ENCODE measurements at regions not wholly inside any gene's neighbourhood (a gene's known extent, or its start where the extent isn't known, plus 50 kb on each side); places are given as distances from the start of the nearest gene placed in this dataset.
"Not testable (repeated sequence)": the region's sequence is repeated elsewhere in the genome, so short reads cannot be mapped to it uniquely, and the experiment has no call there.

DNA sequence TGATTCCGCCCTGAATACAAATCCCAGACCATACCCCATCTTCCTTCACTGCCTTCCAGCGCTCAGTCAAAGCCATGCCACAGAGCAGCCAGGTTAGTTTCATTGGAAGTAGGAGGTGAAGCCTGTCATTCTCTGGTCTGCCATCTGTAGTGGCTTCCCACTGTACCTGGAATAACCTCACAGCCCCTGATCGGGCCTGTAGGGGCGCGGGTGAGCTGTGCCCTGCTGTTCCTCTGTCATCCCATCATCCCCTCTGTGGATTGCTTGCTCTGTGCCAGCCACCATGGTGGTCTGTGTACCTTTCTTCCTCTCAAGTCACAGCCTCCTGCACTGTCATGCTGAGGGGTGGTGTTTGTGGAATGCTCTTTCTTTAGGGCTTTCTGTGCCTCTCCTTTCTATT, 155.1 kb downstream of the ZNF22 start:
- TF ChIP-seq, protein P1, sequence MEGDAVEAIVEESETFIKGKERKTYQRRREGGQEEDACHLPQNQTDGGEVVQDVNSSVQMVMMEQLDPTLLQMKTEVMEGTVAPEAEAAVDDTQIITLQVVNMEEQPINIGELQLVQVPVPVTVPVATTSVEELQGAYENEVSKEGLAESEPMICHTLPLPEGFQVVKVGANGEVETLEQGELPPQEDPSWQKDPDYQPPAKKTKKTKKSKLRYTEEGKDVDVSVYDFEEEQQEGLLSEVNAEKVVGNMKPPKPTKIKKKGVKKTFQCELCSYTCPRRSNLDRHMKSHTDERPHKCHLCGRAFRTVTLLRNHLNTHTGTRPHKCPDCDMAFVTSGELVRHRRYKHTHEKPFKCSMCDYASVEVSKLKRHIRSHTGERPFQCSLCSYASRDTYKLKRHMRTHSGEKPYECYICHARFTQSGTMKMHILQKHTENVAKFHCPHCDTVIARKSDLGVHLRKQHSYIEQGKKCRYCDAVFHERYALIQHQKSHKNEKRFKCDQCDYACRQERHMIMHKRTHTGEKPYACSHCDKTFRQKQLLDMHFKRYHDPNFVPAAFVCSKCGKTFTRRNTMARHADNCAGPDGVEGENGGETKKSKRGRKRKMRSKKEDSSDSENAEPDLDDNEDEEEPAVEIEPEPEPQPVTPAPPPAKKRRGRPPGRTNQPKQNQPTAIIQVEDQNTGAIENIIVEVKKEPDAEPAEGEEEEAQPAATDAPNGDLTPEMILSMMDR (IDR thresholded peaks at IDR 0.05 in 4 of 5, conservative IDR thresholded peaks at IDR 0.05 in 1 of 5) = no peak
- TF ChIP-seq POLR2A (IDR thresholded peaks at IDR 0.05) = no peak
- H3K9me3 ChIP-seq = no peaks in the 10 kb centered on the region
- no peak overlapping the region for H3K27ac ChIP-seq
- DNase-seq (no peak), ATAC-seq (no peak)
- H3K36me3 ChIP-seq = no peaks in the 10 kb centered on the region
- intact Hi-C loops (cut with DNase I; ENCODE audit: low total_unique reads) (no loop called here), in situ Hi-C loops (cut with MboI; ENCODE audit: low sequenced_read_pairs in 4 of 4) (loop anchor here in 1 of 4 donors (25.0 kb wide), 1 partner anchor 93 kb away; no protein-coding TSS in a partner anchor)
- no peaks in the 10 kb centered on the region for H3K4me1 ChIP-seq
- H3K27me3 ChIP-seq = no peaks in the 10 kb centered on the region
- H3K4me3 ChIP-seq = no peak overlapping the region

DNA sequence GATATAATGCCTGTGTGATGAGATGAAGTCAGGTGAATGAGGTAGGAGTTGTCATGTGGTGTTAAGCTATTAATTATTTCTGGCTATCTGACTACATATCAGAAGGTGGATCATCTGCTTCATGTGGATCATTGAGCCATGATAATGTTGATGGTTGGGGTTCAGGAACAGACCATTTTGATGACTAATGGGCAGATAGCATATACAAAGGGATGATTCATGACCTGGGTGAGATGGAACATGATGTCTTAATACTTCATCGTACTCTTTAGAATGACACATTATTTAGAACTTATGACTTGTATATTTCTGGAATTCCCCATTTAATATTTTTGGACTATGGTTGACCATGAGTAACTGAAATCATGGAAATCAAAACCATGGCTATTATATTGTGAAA, 155.1 kb downstream of the OR13A1 start:
- TF ChIP-seq POLR2A (IDR thresholded peaks at IDR 0.05) = no peak
- TF ChIP-seq, protein P1 (IDR thresholded peaks at IDR 0.05 in 4 of 5, conservative IDR thresholded peaks at IDR 0.05 in 1 of 5) = no peak
- H3K9me3 ChIP-seq = no peaks in the 10 kb centered on the region
- intact Hi-C loops (cut with DNase I; ENCODE audit: low total_unique reads) (no loop called here), in situ Hi-C loops (cut with MboI; ENCODE audit: low sequenced_read_pairs in 4 of 4) (loop anchor here in 1 of 4 donors (25.0 kb wide), 1 partner anchor 98 kb away; no protein-coding TSS in a partner anchor)
- no peak for DNase-seq
- no peaks in the 10 kb centered on the region for H3K4me1 ChIP-seq
- no peak overlapping the region for H3K4me3 ChIP-seq
- no peak for ATAC-seq
- H3K36me3 ChIP-seq = no peaks in the 10 kb centered on the region
- H3K27me3 ChIP-seq = no peaks in the 10 kb centered on the region
- H3K27ac ChIP-seq = no peak overlapping the region

DNA sequence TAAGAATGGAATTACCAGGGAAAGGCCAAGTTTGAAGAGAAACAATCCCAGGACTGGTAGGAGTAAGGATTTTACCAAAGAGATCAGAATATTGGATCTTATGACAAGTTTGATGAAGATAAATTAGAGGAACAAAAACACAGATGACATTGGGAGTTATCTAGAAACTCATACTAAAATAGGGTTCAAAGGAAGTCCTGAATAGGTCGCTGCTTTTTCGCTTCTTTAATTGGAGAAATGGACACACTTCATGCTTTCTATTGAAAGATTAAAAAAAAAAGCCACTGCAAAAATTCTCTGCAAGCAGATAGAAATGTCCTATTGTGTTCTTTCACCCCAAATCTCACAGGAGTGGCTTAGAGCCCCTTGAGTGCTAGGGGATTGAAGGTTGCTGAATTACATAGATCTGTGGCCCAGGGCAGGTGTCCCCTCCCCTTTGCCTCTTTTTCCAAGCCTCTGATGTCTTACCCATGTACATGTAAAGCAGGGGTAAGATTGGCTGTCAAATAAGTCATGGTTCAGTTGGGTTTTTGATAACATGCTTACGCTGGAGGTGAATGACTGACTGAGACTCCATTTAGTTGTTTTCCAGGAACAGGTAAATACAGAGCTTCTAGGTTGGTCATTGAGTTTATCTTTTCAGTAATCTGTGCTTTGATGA, 152.0 kb downstream of the OR13A1 start:
- DNase-seq (no peak), ATAC-seq (no peak)
- TF ChIP-seq POLR2A (IDR thresholded peaks at IDR 0.05) = no peak
- TF ChIP-seq, protein P1 (IDR thresholded peaks at IDR 0.05 in 4 of 5, conservative IDR thresholded peaks at IDR 0.05 in 1 of 5) = no peak
- Histone ChIP-seq H3K27ac (no peak overlapping the region), H3K27me3 (no peaks in the 10 kb centered on the region), H3K9me3 (no peaks in the 10 kb centered on the region), H3K36me3 (no peaks in the 10 kb centered on the region), H3K4me3 (no peak overlapping the region), H3K4me1 (no peaks in the 10 kb centered on the region)
- intact Hi-C loops (cut with DNase I; ENCODE audit: low total_unique reads) (no loop called here), in situ Hi-C loops (cut with MboI; ENCODE audit: low sequenced_read_pairs in 4 of 4) (loop anchor here in 1 of 4 donors (25.0 kb wide), 1 partner anchor 101 kb away; no protein-coding TSS in a partner anchor)

GRCh38 chr10:45175520-45176118, 139.8 kb downstream of the OR13A1 start:
- ATAC-seq; in situ Hi-C loops (cut with MboI; ENCODE audit: low sequenced_read_pairs in 4 of 4): not testable (repeated sequence)

GRCh38 chr10:45179691-45180090, 135.7 kb downstream of the OR13A1 start:
- ATAC-seq (no peak), DNase-seq (no peak)
- Histone ChIP-seq H3K9me3 (no peaks in the 10 kb centered on the region), H3K36me3 (no peaks in the 10 kb centered on the region), H3K4me3 (no peak overlapping the region), H3K27me3 (no peaks in the 10 kb centered on the region), H3K27ac (no peak overlapping the region), H3K4me1 (no peaks in the 10 kb centered on the region)
- intact Hi-C loops (cut with DNase I; ENCODE audit: low total_unique reads) = no loop called here
- no peak for TF ChIP-seq POLR2A (IDR thresholded peaks at IDR 0.05)
- TF ChIP-seq, protein P1 (IDR thresholded peaks at IDR 0.05 in 4 of 5, conservative IDR thresholded peaks at IDR 0.05 in 1 of 5) = no peak
- in situ Hi-C loops (cut with MboI; ENCODE audit: low sequenced_read_pairs in 4 of 4) = no loop called here

More at GRCh38 chr10:45175520-45176118, 139.8 kb downstream of the OR13A1 start:
- H3K36me3 ChIP-seq; H3K27me3 ChIP-seq; H3K4me1 ChIP-seq; DNase-seq; intact Hi-C loops (cut with DNase I; ENCODE audit: low total_unique reads); H3K9me3 ChIP-seq; H3K27ac ChIP-seq; H3K4me3 ChIP-seq: not testable (repeated sequence)
